SIG-M5 (cell line): ENCODE measurements at regions not wholly inside any gene's neighbourhood (a gene's known extent, or its start where the extent isn't known, plus 50 kb on each side); places are given as distances from the start of the nearest gene placed in this dataset.
"Not testable (repeated sequence)": the region's sequence is repeated elsewhere in the genome, so short reads cannot be mapped to it uniquely, and the experiment has no call there.

ENCODE experiments used
- DNase-seq: peaks from one replicate; lab custom pipeline; 2025; lab: John Stamatoyannopoulos, UW

GRCh38 chr2:144660518-144661316, 140.8 kb upstream of the ZEB2 start:
- peak; percentile 53 for DNase-seq

GRCh38 chr2:144659731-144660275, 139.9 kb upstream of the ZEB2 start:
- DNase-seq, result peak; percentile 98

- no peak for DNase-seq
Measured at GRCh38 chr2:144654523-144654922, 134.6 kb upstream of the ZEB2 start.

- no peak for DNase-seq
Measured at GRCh38 chr2:144650907-144651306, 131.0 kb upstream of the ZEB2 start.

- DNase-seq, result no peak
Measured at GRCh38 chr2:144648837-144649465, 129.0 kb upstream of the ZEB2 start.

GRCh38 chr2:144645083-144645778, 125.3 kb upstream of the ZEB2 start:
- DNase-seq, result peak; percentile 73

- no peak for DNase-seq
Measured at GRCh38 chr2:144644549-144644948, 124.6 kb upstream of the ZEB2 start.

- DNase-seq, result no peak
Measured at GRCh38 chr2:144643537-144644336, 123.8 kb upstream of the ZEB2 start.

GRCh38 chr2:144642856-144643255, 122.9 kb upstream of the ZEB2 start:
- no peak for DNase-seq

- DNase-seq, result no peak
Measured at GRCh38 chr2:144642131-144642530, 122.2 kb upstream of the ZEB2 start.

GRCh38 chr2:144638250-144638649, 118.3 kb upstream of the ZEB2 start:
- DNase-seq, result not testable (repeated sequence)

- DNase-seq, result not testable (repeated sequence)
Measured at GRCh38 chr2:144636860-144637259, 116.9 kb upstream of the ZEB2 start.

GRCh38 chr2:144632809-144633208, 112.9 kb upstream of the ZEB2 start:
- DNase-seq, result no peak

- no peak for DNase-seq
Measured at GRCh38 chr2:144631636-144632035, 111.7 kb upstream of the ZEB2 start.

- no peak for DNase-seq
Measured at GRCh38 chr2:144630459-144631215, 110.7 kb upstream of the ZEB2 start.

GRCh38 chr2:144629935-144630334, 110.0 kb upstream of the ZEB2 start:
- DNase-seq, result no peak

- DNase-seq, result no peak
Measured at GRCh38 chr2:144628566-144628965, 108.6 kb upstream of the ZEB2 start.

GRCh38 chr2:144625626-144626025, 105.7 kb upstream of the ZEB2 start:
- no peak for DNase-seq

GRCh38 chr2:144625226-144625625, 105.3 kb upstream of the ZEB2 start:
- no peak for DNase-seq

GRCh38 chr2:144624451-144624850, 104.5 kb upstream of the ZEB2 start:
- no peak for DNase-seq

GRCh38 chr2:144622373-144622772, 102.5 kb upstream of the ZEB2 start:
- not testable (repeated sequence) for DNase-seq
